H1 (cell line): ENCODE measurements at regions not wholly inside any gene's neighbourhood (a gene's known extent, or its start where the extent isn't known, plus 50 kb on each side); places are given as distances from the start of the nearest gene placed in this dataset.

ENCODE experiments used
- CREB1 ChIP-seq: IDR thresholded peaks from 2 replicates; pipeline ENCODE4 v1.6.1; 2012; ENCODE audit warnings: inconsistent platforms
- CTCF ChIP-seq, 3 experiments: IDR thresholded peaks; 1 replicate in 2 of 3; 2 replicates in 1 of 3; pipeline versions ENCODE4 v1.5.1 to v1.6.1; 2011; ENCODE audit warnings: low read length in 3 of 3, mild to moderate bottlenecking in 3 of 3, inconsistent platforms in 2 of 3, low read depth in 1 of 3, moderate library complexity in 1 of 3; ENCODE audit not compliant: insufficient read depth in 1 of 3; ENCODE audit errors: control extremely low read depth in 1 of 3
- EGR1 ChIP-seq: IDR thresholded peaks from 2 replicates; pipeline ENCODE4 v1.6.1; 2011; ENCODE audit warnings: low read depth, low read length, borderline replicate concordance
- EZH2 ChIP-seq: fragments of 200-600 bp; sonication (generic); IDR thresholded peaks from 2 replicates; pipeline ENCODE4 v1.7.1; 2012; ENCODE audit warnings: low read depth, mild to moderate bottlenecking, moderate library complexity, low read length, inconsistent platforms; ENCODE audit not compliant: severe bottlenecking
- NANOG ChIP-seq: IDR thresholded peaks from 2 replicates; pipeline ENCODE4 v1.6.1; 2011; ENCODE audit warnings: low read length, low read depth, mild to moderate bottlenecking, inconsistent platforms; ENCODE audit not compliant: insufficient read depth, poor library complexity, severe bottlenecking
- PHF8 ChIP-seq: fragments of 200-600 bp; sonication (generic); conservative IDR thresholded peaks from 2 replicates; pipeline ENCODE4 v1.7.1; 2012; ENCODE audit warnings: low read depth, mild to moderate bottlenecking, inconsistent platforms, low read length, moderate library complexity
- POLR2A ChIP-seq, 2 experiments: IDR thresholded peaks; 1 replicate in 1 of 2; 2 replicates in 1 of 2; pipeline ENCODE4 v1.6.1; 2011; ENCODE audit warnings: low read depth in 2 of 2, low read length in 2 of 2, mild to moderate bottlenecking in 2 of 2; ENCODE audit errors: control extremely low read depth in 1 of 2
- SIX5 ChIP-seq: IDR thresholded peaks from 2 replicates; pipeline ENCODE4 v1.6.1; 2011; ENCODE audit warnings: mild to moderate bottlenecking, low read depth, low read length
- ZNF274 ChIP-seq: IDR thresholded peaks from 2 replicates; pipeline ENCODE4 v1.7.0; 2012; ENCODE audit warnings: low read length, borderline replicate concordance; ENCODE audit errors: extremely low read depth

DNA sequence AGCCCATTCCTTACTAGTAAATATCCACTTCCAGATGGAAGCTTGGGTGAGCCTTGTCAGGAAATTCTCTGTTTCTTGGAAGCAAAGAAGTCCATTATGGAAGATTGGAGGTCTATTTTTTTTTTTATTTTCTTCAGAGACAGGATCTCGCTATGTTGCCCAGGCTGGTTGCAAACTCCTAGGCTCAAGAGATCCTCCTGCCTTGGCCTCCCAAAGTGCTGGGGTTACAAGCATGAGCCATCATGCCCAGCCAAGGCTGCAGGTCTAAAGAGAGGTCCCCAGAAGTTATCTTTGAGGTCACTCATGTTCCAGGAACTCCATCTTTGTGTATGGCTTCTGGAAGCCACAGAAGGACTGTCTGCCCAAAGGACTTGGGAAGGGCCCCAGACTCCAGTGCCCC lies 255.3 kb downstream of the LY86 start:
- TF ChIP-seq SIX5 (no peak), POLR2A (IDR thresholded peaks at IDR 0.05; ENCODE audit: control extremely low read depth in 1 of 2, low read depth in 2 of 2, low read length in 2 of 2) (no peak), CTCF (IDR thresholded peaks at IDR 0.05; ENCODE audit: control extremely low read depth in 1 of 3, insufficient read depth in 1 of 3, low read depth in 1 of 3, low read length in 3 of 3) (no peak), EZH2 (no peak), PHF8 (no peak), EGR1 (no peak), ZNF274 (no peak), NANOG (no peak), CREB1 (no peak)
